Left lung (tissue), 4 donors: ENCODE measurements at regions not wholly inside any gene's neighbourhood (a gene's known extent, or its start where the extent isn't known, plus 50 kb on each side); places are given as distances from the start of the nearest gene placed in this dataset.

ENCODE experiments used
- ATAC-seq: fragments of 200-7000 bp; cut with Tn5 transposase; one replicate; pipeline ENCODE4 v1.9.1; 2020; ENCODE audit warnings: moderate library complexity
- DNase-seq, 4 donors: peaks; one replicate each; pipeline ENCODE4 v3.0.0-alpha.2; 2013 to 2020
- H3K27ac ChIP-seq, 2 donors: fragments of 200-600 bp; sonication (generic) in 1 of 2; one replicate each; pipeline versions ENCODE4 v1.5.0 to v1.8.0; 2020 to 2021
- H3K27me3 ChIP-seq, 2 donors: fragments of 200-600 bp; sonication (generic) in 1 of 2; one replicate each; pipeline versions ENCODE4 v1.5.0 to v1.8.0; 2020 to 2021
- H3K36me3 ChIP-seq, 2 donors: fragments of 200-600 bp; sonication (generic) in 1 of 2; one replicate each; pipeline versions ENCODE4 v1.5.0 to v1.8.0; 2020 to 2021
- H3K4me1 ChIP-seq, 2 donors: fragments of 200-600 bp; one replicate each; pipeline ENCODE4 v1.8.0; 2021
- H3K4me3 ChIP-seq, 2 donors: fragments of 200-600 bp; sonication (generic) in 1 of 2; one replicate each; pipeline versions ENCODE4 v1.5.0 to v1.8.0; 2020 to 2021; ENCODE audit warnings: mild to moderate bottlenecking in 1 of 2
- H3K9me3 ChIP-seq, 2 donors: fragments of 200-600 bp; sonication (generic) in 1 of 2; one replicate each; pipeline versions ENCODE4 v1.5.0 to v1.8.0; 2020 to 2021
- CTCF ChIP-seq, 2 donors: fragments of 200-600 bp; sonication (generic) in 1 of 2; IDR thresholded peaks; one replicate each; pipeline versions ENCODE4 v1.5.0 to v1.8.0; 2021; ENCODE audit warnings: antibody characterized with exemption in 2 of 2
- intact Hi-C, 2 donors: fragments of 100-400 bp; cut with DNase I; formaldehyde crosslinking; loops; one replicate each; pipeline versions ENCODE4 v1.11.2 to v1.14.2; 2022
- donor health status: DM: no; HTN: yes; CAD: no.
- donor health status: DM: no; HTN: no; CAD: no.

- H3K36me3 ChIP-seq: no peaks in the 10 kb centered on the region
- no peak for TF ChIP-seq CTCF (IDR thresholded peaks at IDR 0.05)
- ATAC-seq (no peak), DNase-seq (no peak)
- no peaks in the 10 kb centered on the region for H3K27me3 ChIP-seq
- H3K4me3 ChIP-seq: no peak overlapping the region
- intact Hi-C loops: no loop called here
- no peaks in the 10 kb centered on the region for H3K9me3 ChIP-seq
- no peak overlapping the region for H3K27ac ChIP-seq
- no peaks in the 10 kb centered on the region for H3K4me1 ChIP-seq
Measured at GRCh38 chr1:87185077-87185476, 143.6 kb upstream of the LMO4 start.

GRCh38 chr1:87186346-87186745, 142.3 kb upstream of the LMO4 start:
- Histone ChIP-seq H3K27me3 (no peaks in the 10 kb centered on the region), H3K9me3 (no peaks in the 10 kb centered on the region), H3K36me3 (no peaks in the 10 kb centered on the region), H3K4me3 (no peak overlapping the region), H3K4me1 (no peaks in the 10 kb centered on the region), H3K27ac (no peak overlapping the region)
- intact Hi-C loops: no loop called here
- DNase-seq (no peak), ATAC-seq (no peak)
- no peak for TF ChIP-seq CTCF (IDR thresholded peaks at IDR 0.05)

- H3K4me3 ChIP-seq: no peak overlapping the region
- no peak overlapping the region for H3K27ac ChIP-seq
- no peaks in the 10 kb centered on the region for H3K36me3 ChIP-seq
- ATAC-seq (no peak), DNase-seq (no peak)
- H3K4me1 ChIP-seq: no peaks in the 10 kb centered on the region
- intact Hi-C loops: no loop called here
- H3K27me3 ChIP-seq: no peaks in the 10 kb centered on the region
- no peak for TF ChIP-seq CTCF (IDR thresholded peaks at IDR 0.05)
- no peaks in the 10 kb centered on the region for H3K9me3 ChIP-seq
Measured at GRCh38 chr1:87188640-87189039, 140.0 kb upstream of the LMO4 start.

GRCh38 chr1:87190402-87190801, 138.3 kb upstream of the LMO4 start:
- no peak overlapping the region for H3K4me3 ChIP-seq
- DNase-seq: no peak
- ATAC-seq: no peak
- intact Hi-C loops: no loop called here
- TF ChIP-seq CTCF (IDR thresholded peaks at IDR 0.05): no peak
- no peaks in the 10 kb centered on the region for H3K36me3 ChIP-seq
- peaks cover 0 to 10% of the 10 kb centered on the region in 2 donors for H3K9me3 ChIP-seq
- no peaks in the 10 kb centered on the region for H3K4me1 ChIP-seq
- no peak overlapping the region for H3K27ac ChIP-seq
- H3K27me3 ChIP-seq: no peaks in the 10 kb centered on the region

GRCh38 chr1:87191646-87192045, 137.0 kb upstream of the LMO4 start:
- ATAC-seq: no peak
- Histone ChIP-seq H3K9me3 (peaks cover 0 to 11% of the 10 kb centered on the region in 2 donors), H3K36me3 (no peaks in the 10 kb centered on the region), H3K27ac (no peak overlapping the region), H3K27me3 (no peaks in the 10 kb centered on the region), H3K4me1 (no peaks in the 10 kb centered on the region), H3K4me3 (no peak overlapping the region)
- TF ChIP-seq CTCF (IDR thresholded peaks at IDR 0.05): no peak
- no peak for DNase-seq
- intact Hi-C loops: no loop called here
